ENCODE measurements at regions not wholly inside any gene's neighbourhood (a gene's known extent, or its start where the extent isn't known, plus 50 kb on each side); places are given as distances from the start of the nearest gene placed in this dataset.
A peak's percentile ranks its signal among the peaks of the same experiment; 100 is the strongest.

- no peak for DNase-seq (ENCODE audit: low spot score)
- Histone ChIP-seq H3K4me3 (no peak overlapping the region), H3K27ac (no peak overlapping the region)
- TF ChIP-seq, protein P1, sequence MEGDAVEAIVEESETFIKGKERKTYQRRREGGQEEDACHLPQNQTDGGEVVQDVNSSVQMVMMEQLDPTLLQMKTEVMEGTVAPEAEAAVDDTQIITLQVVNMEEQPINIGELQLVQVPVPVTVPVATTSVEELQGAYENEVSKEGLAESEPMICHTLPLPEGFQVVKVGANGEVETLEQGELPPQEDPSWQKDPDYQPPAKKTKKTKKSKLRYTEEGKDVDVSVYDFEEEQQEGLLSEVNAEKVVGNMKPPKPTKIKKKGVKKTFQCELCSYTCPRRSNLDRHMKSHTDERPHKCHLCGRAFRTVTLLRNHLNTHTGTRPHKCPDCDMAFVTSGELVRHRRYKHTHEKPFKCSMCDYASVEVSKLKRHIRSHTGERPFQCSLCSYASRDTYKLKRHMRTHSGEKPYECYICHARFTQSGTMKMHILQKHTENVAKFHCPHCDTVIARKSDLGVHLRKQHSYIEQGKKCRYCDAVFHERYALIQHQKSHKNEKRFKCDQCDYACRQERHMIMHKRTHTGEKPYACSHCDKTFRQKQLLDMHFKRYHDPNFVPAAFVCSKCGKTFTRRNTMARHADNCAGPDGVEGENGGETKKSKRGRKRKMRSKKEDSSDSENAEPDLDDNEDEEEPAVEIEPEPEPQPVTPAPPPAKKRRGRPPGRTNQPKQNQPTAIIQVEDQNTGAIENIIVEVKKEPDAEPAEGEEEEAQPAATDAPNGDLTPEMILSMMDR (IDR thresholded peaks at IDR 0.05), result no peak
Observed at GRCh38 chr9:110025551-110026170, 182.3 kb downstream of the C9orf152 start.

GRCh38 chr9:110027671-110028081, 180.3 kb downstream of the C9orf152 start:
- peak overlapping the region; percentile 15 for H3K4me3 ChIP-seq
- H3K27ac ChIP-seq, result peak overlapping the region; percentile 28 to 30
- TF ChIP-seq, protein P1 (IDR thresholded peaks at IDR 0.05), result no peak
- DNase-seq (ENCODE audit: low spot score), result no peak

- Histone ChIP-seq H3K4me3 (no peak overlapping the region), H3K27ac (peak overlapping the region in 1 of 2 donors; percentile 28)
- DNase-seq (ENCODE audit: low spot score), result no peak
- TF ChIP-seq, protein P1 (IDR thresholded peaks at IDR 0.05), result no peak
Observed at GRCh38 chr9:110028271-110028670, 179.7 kb downstream of the C9orf152 start.

DNA sequence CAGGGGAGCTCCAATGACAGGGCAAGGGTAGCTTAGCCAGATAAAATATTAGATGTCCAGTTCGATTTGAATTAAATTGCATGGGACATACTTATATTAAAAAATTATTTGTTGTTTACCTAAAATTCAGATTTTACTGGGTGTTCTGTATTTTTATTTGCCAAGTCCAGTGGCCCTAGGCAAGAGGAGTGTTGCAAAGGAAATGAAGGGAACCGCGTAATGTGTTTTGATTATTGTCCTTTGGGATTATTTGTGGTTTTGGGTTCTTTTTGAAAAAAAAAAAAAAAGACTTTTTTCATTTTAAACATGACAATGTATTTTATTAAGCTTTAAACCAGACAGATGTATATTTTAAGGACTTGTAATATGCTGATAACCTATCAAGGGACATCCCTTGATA, 179.3 kb downstream of the C9orf152 start:
- no peak for DNase-seq (ENCODE audit: low spot score)
- Histone ChIP-seq H3K27ac (peak overlapping the region in 1 of 2 donors; percentile 78), H3K4me3 (no peak overlapping the region)
- TF ChIP-seq, protein P1 (IDR thresholded peaks at IDR 0.05), result no peak

DNA sequence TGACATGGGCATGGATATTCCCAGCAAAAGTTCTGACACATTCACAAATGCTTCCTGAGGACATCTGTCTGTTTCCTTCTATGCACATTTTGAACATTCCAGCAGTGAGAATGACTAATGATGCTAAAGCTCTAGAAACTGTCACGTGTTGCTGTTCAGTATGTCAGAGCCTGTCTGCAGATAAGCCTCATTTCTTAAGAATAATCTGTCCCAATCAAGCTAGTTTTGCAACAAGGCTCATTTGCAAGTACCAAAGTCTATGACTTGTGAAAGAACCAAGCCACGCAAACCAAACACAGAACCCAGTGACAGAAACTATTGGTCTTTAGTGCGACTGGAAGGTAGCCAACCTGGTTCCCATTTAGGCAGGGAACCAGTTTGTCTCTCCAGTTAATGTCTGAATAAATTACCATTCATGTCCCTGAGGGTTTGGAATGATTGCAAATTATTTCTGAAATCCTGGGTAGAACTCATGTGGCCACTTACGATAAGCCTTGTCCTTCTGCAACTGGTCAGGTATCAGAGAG, 178.5 kb downstream of the C9orf152 start:
- DNase-seq (ENCODE audit: low spot score), result no peak
- Histone ChIP-seq H3K27ac (peak overlapping the region; percentile 15 to 78), H3K4me3 (peak overlapping the region; percentile 26)
- TF ChIP-seq, protein P1 (IDR thresholded peaks at IDR 0.05), result no peak

- DNase-seq (ENCODE audit: low spot score), result no peak
- TF ChIP-seq, protein P1 (IDR thresholded peaks at IDR 0.05), result no peak
- Histone ChIP-seq H3K27ac (peak overlapping the region; percentile 15 to 78), H3K4me3 (peak overlapping the region; percentile 26)
Observed at GRCh38 chr9:110029956-110030480, 177.9 kb downstream of the C9orf152 start.

DNA sequence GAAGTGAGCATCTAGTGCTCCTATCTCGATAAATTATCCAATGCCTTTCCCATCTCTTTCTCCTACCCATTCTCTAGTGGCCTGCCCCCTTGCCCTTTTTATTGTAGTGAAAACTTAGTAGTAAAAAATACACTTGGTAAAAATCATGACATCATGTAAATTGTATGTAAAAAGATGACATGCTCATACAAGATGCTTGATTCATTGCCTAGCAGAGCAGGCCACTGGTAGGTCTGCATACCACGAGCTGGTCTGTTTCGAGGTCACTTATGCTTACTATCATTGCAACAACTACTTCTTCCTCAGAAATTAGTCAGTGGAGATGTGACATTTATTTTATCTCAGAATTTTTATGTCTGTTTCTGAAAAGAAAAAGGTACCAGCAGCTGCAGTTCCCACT, 177.3 kb downstream of the C9orf152 start:
- no peak overlapping the region for H3K27ac ChIP-seq

More for the DNA sequence above, 177.3 kb downstream of the C9orf152 start:
- DNase-seq (ENCODE audit: low spot score), result no peak
- TF ChIP-seq, protein P1 (IDR thresholded peaks at IDR 0.05), result no peak
- no peak overlapping the region for H3K4me3 ChIP-seq

Data from coronary artery (tissue), 2 donors.